ENCODE measurements at regions not wholly inside any gene's neighbourhood (a gene's known extent, or its start where the extent isn't known, plus 50 kb on each side); places are given as distances from the start of the nearest gene placed in this dataset.
A peak's percentile ranks its signal among the peaks of the same experiment; 100 is the strongest.

DNA sequence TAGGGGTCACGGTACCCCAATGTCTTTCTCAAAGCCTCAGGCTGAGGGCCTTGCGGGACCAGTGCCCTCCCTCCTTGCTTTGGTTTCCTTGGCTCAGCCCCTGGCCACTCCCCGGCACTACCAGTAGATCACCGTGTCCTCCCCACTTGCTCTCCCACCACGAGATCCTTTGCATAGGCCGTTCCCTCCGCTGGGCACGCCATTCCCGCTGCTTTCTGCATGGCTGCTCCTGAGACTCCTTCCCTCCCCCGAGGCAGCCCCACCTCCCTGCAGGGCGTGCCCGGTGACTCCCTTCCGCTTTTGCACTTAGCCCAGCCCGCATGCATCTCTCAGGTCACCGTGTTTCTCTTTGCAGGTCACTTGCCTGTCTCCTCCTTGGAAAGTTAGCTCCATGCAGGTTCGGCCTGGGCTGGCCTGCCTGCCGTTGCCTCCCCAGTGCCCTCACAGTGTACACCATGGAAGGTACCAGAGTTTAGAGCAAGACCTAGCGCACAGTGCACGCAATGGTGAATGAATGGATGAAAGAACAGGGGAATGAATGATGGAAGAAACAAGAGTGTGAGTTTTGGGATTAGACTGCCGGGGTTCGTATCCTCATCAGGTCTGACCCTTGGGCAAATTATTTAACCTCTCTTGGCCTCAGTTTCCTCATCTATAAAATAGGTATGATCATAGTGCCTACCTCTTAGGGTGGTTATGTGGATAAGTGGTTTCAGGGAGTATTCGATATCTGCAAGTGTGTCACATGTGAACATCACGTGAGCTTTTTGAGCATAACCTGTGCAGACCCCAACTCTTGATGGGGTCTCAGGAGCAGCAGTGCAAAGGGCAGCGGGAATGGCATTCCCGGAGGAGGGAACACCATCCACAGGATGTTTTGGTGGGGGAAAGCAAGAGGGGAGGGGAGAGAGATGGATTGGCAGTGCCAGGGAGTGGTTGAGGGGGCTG lies 214.3 kb downstream of the C9orf50 start:
- TF ChIP-seq, protein P1, sequence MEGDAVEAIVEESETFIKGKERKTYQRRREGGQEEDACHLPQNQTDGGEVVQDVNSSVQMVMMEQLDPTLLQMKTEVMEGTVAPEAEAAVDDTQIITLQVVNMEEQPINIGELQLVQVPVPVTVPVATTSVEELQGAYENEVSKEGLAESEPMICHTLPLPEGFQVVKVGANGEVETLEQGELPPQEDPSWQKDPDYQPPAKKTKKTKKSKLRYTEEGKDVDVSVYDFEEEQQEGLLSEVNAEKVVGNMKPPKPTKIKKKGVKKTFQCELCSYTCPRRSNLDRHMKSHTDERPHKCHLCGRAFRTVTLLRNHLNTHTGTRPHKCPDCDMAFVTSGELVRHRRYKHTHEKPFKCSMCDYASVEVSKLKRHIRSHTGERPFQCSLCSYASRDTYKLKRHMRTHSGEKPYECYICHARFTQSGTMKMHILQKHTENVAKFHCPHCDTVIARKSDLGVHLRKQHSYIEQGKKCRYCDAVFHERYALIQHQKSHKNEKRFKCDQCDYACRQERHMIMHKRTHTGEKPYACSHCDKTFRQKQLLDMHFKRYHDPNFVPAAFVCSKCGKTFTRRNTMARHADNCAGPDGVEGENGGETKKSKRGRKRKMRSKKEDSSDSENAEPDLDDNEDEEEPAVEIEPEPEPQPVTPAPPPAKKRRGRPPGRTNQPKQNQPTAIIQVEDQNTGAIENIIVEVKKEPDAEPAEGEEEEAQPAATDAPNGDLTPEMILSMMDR (IDR thresholded peaks at IDR 0.05; ENCODE audit: low read length, missing control alignments), result no peak
- no peak overlapping the region for H3K4me3 ChIP-seq (replicated peaks; ENCODE audit: low read depth, low read length)
- DNase-seq (ENCODE audit: low read depth), result no peak

DNA sequence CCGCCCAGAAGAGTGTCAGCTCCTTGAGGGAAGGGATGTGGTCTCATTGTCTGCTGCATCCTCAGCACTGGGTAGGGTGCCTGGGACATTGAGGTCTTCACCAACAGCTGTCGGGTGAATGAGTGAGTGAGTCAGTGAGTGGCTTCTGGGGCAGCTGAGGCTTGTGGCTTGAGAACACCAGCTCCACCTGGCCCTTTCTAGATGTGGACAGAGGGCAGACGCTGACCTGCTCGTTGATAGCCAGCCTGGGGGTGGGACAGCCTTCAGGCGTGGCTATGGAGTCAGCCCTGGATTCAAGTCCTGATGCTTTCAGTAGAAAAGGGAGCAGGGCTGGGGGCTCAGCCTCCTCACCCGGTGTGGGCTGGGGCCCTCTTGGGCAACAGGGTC lies 215.1 kb downstream of the C9orf50 start:
- DNase-seq (ENCODE audit: low read depth), result no peak
- no peak overlapping the region for H3K4me3 ChIP-seq (replicated peaks; ENCODE audit: low read depth, low read length)
- TF ChIP-seq, protein P1 (IDR thresholded peaks at IDR 0.05; ENCODE audit: low read length, missing control alignments), result no peak

DNA sequence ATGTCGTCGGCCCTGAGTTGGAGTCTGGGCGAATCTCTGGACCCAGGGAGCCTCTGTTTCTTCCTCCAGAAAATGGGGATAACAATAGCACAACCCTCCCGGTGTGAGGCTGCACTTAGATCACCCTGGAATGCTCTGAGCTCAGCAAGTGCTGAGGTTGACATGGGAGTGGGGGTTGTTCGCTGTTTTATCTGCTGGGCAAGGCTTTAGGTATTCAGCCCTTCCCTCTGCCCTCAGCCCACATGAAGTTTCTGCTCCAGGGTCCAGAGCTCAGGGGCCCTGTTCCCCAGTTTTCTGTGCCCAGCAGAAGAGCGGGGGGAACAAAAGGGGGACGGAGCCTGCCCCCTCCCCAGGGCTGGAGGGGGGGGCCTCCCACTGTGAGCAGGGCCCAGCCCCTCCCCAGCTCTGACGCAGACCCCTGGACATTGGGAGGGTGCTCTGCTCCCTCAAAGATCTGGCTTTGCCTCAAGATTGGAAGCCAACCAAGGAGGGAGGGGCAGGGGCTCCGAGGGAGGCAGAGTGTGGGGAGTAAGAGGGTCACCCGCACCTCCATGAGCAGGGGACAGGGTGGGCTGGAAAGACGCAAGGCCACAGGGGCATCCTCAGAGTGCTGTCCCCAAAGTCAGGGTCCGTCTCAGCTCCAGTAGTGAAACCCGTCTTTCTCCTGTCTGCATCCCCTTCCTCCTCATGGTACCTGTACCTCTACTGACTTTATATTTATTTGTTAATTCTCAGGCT lies 215.6 kb downstream of the C9orf50 start:
- DNase-seq (ENCODE audit: low read depth), result peak; percentile 41

DNA sequence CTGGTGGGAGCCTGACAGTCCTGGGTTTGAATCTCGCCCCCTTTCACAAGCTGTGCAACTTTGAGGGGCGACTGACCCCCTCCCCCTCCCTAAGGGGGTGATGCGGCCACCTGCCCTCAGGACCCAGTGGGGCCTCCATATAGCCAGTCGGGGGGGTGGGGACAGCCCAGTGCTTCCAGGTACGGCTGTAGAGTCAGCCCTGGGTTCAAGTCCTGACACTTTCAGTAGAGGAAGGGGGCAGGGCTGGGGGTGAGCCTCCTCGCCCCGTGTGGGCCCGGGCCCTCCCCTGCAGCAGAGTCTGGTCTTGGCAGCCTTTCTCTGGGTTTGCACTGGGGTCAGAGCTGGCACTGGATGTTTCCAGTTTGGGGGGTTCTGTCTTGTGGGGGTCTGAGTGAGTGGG lies 216.3 kb downstream of the C9orf50 start:
- DNase-seq (ENCODE audit: low read depth), result no peak
- no peak overlapping the region for H3K4me3 ChIP-seq (replicated peaks; ENCODE audit: low read depth, low read length)
- TF ChIP-seq, protein P1 (IDR thresholded peaks at IDR 0.05; ENCODE audit: low read length, missing control alignments), result no peak

More for the DNA sequence above, 215.6 kb downstream of the C9orf50 start:
- TF ChIP-seq, protein P1 (IDR thresholded peaks at IDR 0.05; ENCODE audit: low read length, missing control alignments), result no peak
- H3K4me3 ChIP-seq (replicated peaks; ENCODE audit: low read depth, low read length), result no peak overlapping the region

DNA sequence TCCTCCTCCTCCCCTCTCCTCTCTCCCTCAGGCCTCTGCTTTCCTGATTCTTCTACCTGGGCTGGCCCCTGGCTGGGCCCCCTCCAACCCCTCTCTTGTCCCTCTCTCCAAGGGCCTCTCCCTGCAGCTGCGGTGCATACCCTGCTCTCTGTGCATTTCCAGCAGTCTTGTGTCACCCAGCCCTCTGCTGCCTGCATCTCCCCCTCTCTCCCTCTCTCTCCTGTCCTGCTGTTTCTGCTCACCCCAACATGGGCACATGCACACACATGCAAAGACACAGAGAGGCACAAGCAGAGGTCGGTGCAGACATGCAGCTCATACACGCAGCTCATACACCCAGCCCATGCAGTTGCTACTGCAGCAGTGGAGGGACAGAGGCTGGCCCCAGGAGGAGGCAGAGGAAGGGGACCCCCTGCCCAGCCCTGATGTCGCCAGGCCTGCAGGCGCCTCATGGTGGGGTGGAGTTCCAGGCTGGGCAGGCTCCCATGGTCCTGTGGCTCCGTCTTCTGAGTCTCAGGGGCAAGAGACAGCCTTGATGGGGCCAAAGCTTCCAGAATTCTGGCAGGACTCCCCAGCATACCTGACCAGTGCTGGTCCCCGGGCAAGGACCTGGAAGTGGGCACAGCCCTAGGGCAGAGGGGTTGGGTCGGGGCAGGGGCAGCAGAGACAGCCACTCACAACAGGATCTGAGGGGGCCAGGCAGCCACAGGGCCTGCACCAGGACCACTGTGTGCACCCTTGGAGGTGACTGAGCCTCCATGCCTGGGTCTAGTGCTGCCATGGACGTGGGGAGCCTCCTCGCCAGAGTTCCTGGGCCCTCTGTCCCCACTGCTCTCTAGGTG lies 216.9 kb downstream of the C9orf50 start:
- DNase-seq (ENCODE audit: low read depth), result no peak
- TF ChIP-seq, protein P1 (IDR thresholded peaks at IDR 0.05; ENCODE audit: low read length, missing control alignments), result no peak
- H3K4me3 ChIP-seq (replicated peaks; ENCODE audit: low read depth, low read length), result no peak overlapping the region

DNA sequence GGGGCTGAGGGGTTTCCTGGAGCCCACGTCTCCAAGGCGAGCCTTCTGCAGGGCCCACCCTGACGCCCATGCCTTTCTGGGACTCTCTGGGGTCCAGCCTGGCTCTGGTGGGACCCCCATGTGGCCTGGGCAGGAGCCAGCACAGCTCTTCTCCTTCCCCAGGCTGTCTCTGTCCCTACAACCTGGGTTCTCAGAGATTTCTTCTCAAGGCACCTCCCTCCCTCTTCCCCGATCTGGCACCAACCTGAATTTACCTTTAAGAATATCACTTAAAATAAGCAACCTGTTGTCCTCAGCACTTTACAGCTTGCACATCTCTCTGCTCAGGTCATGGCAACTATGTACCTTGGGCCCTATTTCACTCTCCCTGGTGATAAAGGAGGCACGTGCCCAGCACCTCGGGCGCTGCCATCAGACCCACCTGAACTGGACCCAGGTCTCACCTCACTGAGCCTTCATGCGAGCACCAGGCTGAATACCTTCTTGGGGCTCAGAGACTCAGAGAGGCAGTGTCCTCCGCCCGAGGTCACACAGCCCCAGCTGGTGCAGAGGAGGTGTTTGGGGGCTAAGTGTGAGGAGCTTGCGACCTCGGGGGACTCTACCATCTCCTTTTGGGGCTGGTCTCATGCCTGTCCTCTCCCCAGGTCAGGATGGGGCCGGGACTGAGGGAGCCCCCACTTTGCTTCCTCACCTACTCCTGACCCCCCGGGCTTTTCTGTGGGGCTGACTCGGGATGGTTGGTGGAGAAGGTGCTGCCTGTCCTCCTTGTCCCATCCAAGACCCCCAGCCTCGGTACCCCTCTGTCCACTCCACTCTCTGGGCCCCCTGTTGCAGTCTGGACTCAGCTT lies 217.7 kb downstream of the C9orf50 start:
- TF ChIP-seq, protein P1 (IDR thresholded peaks at IDR 0.05; ENCODE audit: low read length, missing control alignments), result no peak
- DNase-seq (ENCODE audit: low read depth), result no peak

More for the DNA sequence above, 217.7 kb downstream of the C9orf50 start:
- no peak overlapping the region for H3K4me3 ChIP-seq (replicated peaks; ENCODE audit: low read depth, low read length)
